ENCODE measurements at regions not wholly inside any gene's neighbourhood (a gene's known extent, or its start where the extent isn't known, plus 50 kb on each side); places are given as distances from the start of the nearest gene placed in this dataset.
A peak's percentile ranks its signal among the peaks of the same experiment; 100 is the strongest.

GRCh38 chr5:88140396-88140855 is 128.2 kb downstream of the TMEM161B start:
- H3K27me3 ChIP-seq (ENCODE audit: low read depth): peaks cover 30% of the 10 kb centered on the region
- H3K36me3 ChIP-seq: no peaks in the 10 kb centered on the region
- peak; percentile 75 for DNase-seq
- intact Hi-C loops (cut with DNase I): no loop called here
- H3K27ac ChIP-seq: no peak overlapping the region
- no peak for TF ChIP-seq CTCF (IDR thresholded peaks at IDR 0.05)
- H3K4me3 ChIP-seq: peak overlapping the region; percentile 59
- H3K9me3 ChIP-seq: no peaks in the 10 kb centered on the region
- no peak for ATAC-seq
- H3K4me1 ChIP-seq: peaks cover 46% of the 10 kb centered on the region

GRCh38 chr5:88130211-88130815 is 138.3 kb downstream of the TMEM161B start:
- no peak for ATAC-seq
- Histone ChIP-seq H3K36me3 (no peaks in the 10 kb centered on the region), H3K9me3 (no peaks in the 10 kb centered on the region), H3K27me3 (ENCODE audit: low read depth) (no peaks in the 10 kb centered on the region), H3K4me1 (no peaks in the 10 kb centered on the region), H3K4me3 (no peak overlapping the region), H3K27ac (no peak overlapping the region)
- no peak for TF ChIP-seq CTCF (IDR thresholded peaks at IDR 0.05)
- intact Hi-C loops (cut with DNase I): no loop called here
- DNase-seq: no peak

GRCh38 chr5:88128813-88129212 is 139.8 kb downstream of the TMEM161B start:
- Histone ChIP-seq H3K27me3 (ENCODE audit: low read depth) (no peaks in the 10 kb centered on the region), H3K9me3 (no peaks in the 10 kb centered on the region), H3K4me1 (no peaks in the 10 kb centered on the region), H3K27ac (no peak overlapping the region), H3K36me3 (no peaks in the 10 kb centered on the region), H3K4me3 (no peak overlapping the region)
- no peak for DNase-seq
- no peak for TF ChIP-seq CTCF (IDR thresholded peaks at IDR 0.05)
- ATAC-seq: no peak
- intact Hi-C loops (cut with DNase I): no loop called here

- no peak for TF ChIP-seq CTCF (IDR thresholded peaks at IDR 0.05)
These were observed 149.0 kb downstream of the TMEM161B start for GRCh38 chr5:88119535-88120125.

GRCh38 chr5:88118179-88118578 is 150.5 kb downstream of the TMEM161B start:
- Histone ChIP-seq H3K27me3 (ENCODE audit: low read depth) (no peaks in the 10 kb centered on the region), H3K4me3 (no peak overlapping the region), H3K9me3 (no peaks in the 10 kb centered on the region), H3K36me3 (no peaks in the 10 kb centered on the region), H3K27ac (no peak overlapping the region), H3K4me1 (no peaks in the 10 kb centered on the region)
- ATAC-seq (no peak), DNase-seq (no peak)
- intact Hi-C loops (cut with DNase I): no loop called here
- TF ChIP-seq CTCF (IDR thresholded peaks at IDR 0.05): no peak

More at GRCh38 chr5:88119535-88120125, 149.0 kb downstream of the TMEM161B start:
- DNase-seq: no peak
- Histone ChIP-seq H3K4me1 (no peaks in the 10 kb centered on the region), H3K36me3 (no peaks in the 10 kb centered on the region), H3K9me3 (no peaks in the 10 kb centered on the region), H3K27ac (no peak overlapping the region), H3K27me3 (ENCODE audit: low read depth) (no peaks in the 10 kb centered on the region), H3K4me3 (no peak overlapping the region)
- intact Hi-C loops (cut with DNase I): no loop called here
- ATAC-seq: no peak

Data from lower lobe of right lung (tissue), 2 donors.